Keratinocyte (primary cell): ENCODE measurements at regions not wholly inside any gene's neighbourhood (a gene's known extent, or its start where the extent isn't known, plus 50 kb on each side); places are given as distances from the start of the nearest gene placed in this dataset.

Source experiments
- DNase-seq: peaks from one replicate; pipeline ENCODE4 v3.0.0-alpha.2; 2011; ENCODE audit warnings: low read depth, missing footprints, low spot score
- FAIRE-seq: peaks from 2 replicates; lab custom pipeline; 2011; peaks lifted over from hg19 to GRCh38; lab: Jason Lieb, UNC
- H2AFZ ChIP-seq: 2 replicates; pipeline ENCODE4 v1.6.0; 2012; ENCODE audit warnings: low read length, control low read depth, inconsistent platforms; ENCODE audit not compliant: control insufficient read depth
- H3K27ac ChIP-seq: 2 replicates; pipeline ENCODE4 v1.5.1; 2011; ENCODE audit warnings: low read length; ENCODE audit not compliant: control insufficient read depth, insufficient read depth
- H3K27me3 ChIP-seq: 3 replicates; pipeline ENCODE4 v1.6.0; 2011; ENCODE audit warnings: low read length; ENCODE audit not compliant: control insufficient read depth, insufficient read depth; ENCODE audit errors: extremely low read depth
- H3K36me3 ChIP-seq, 2 experiments: 2 replicates in 1 of 2; 3 replicates in 1 of 2; pipeline ENCODE4 v1.5.1; 2011; ENCODE audit warnings: low read length in 2 of 2, mild to moderate bottlenecking in 1 of 2; ENCODE audit not compliant: control insufficient read depth in 2 of 2, insufficient read depth in 2 of 2; ENCODE audit errors: extremely low read depth in 1 of 2
- H3K4me1 ChIP-seq: 3 replicates; pipeline ENCODE4 v1.5.1; 2011; ENCODE audit warnings: low read length; ENCODE audit not compliant: control insufficient read depth, insufficient read depth; ENCODE audit errors: extremely low read depth
- H3K4me2 ChIP-seq: 3 replicates; pipeline ENCODE4 v1.6.0; 2011; ENCODE audit warnings: low read depth, low read length; ENCODE audit not compliant: control insufficient read depth, insufficient read depth; ENCODE audit errors: extremely low read depth
- H3K4me3 ChIP-seq, 3 experiments: fragments of 200-600 bp in 1 of 3; sonication (generic) in 1 of 3; 2 replicates in 2 of 3; 3 replicates in 1 of 3; pipeline ENCODE4 v1.5.1; 2011 to 2016; ENCODE audit warnings: low read length in 3 of 3, mild to moderate bottlenecking in 3 of 3, control low read depth in 2 of 3, inconsistent platforms in 1 of 3, low read depth in 1 of 3, mixed read lengths in 1 of 3, mixed run types in 1 of 3, moderate library complexity in 1 of 3; ENCODE audit not compliant: control insufficient read depth in 2 of 3, insufficient read depth in 2 of 3; ENCODE audit errors: extremely low read depth in 1 of 3
- H3K79me2 ChIP-seq: 2 replicates; pipeline ENCODE4 v1.6.0; 2012; ENCODE audit warnings: low read length; ENCODE audit not compliant: control insufficient read depth, insufficient read depth
- H3K9ac ChIP-seq: 3 replicates; pipeline ENCODE4 v1.6.0; 2011; ENCODE audit warnings: low read length; ENCODE audit not compliant: control insufficient read depth, insufficient read depth; ENCODE audit errors: extremely low read depth
- H3K9me1 ChIP-seq: 3 replicates; pipeline ENCODE4 v1.6.0; 2011; ENCODE audit warnings: low read length; ENCODE audit not compliant: control insufficient read depth, insufficient read depth; ENCODE audit errors: extremely low read depth
- H3K9me3 ChIP-seq: 2 replicates; pipeline ENCODE4 v1.5.1; 2012; ENCODE audit warnings: low read depth, low read length; ENCODE audit not compliant: control insufficient read depth
- H4K20me1 ChIP-seq: 3 replicates; pipeline ENCODE4 v1.6.0; 2011; ENCODE audit warnings: low read length; ENCODE audit not compliant: control insufficient read depth, insufficient read depth; ENCODE audit errors: extremely low read depth
- CTCF ChIP-seq, 3 experiments: IDR thresholded peaks in 1 of 3; conservative IDR thresholded peaks in 1 of 3; optimal IDR thresholded peaks in 1 of 3; 2 replicates in 2 of 3; 3 replicates in 1 of 3; pipeline versions ENCODE3 to v1.5.1; 2011; ENCODE audit warnings: low read length in 3 of 3, mild to moderate bottlenecking in 3 of 3, moderate library complexity in 2 of 3, control low read depth in 1 of 3, inconsistent platforms in 1 of 3; ENCODE audit not compliant: insufficient read depth in 2 of 3; ENCODE audit errors: extremely low read depth in 1 of 3
- EZH2 ChIP-seq: IDR thresholded peaks from one replicate; pipeline ENCODE4 v1.6.1; 2012; ENCODE audit warnings: inconsistent platforms, mild to moderate bottlenecking, low read length, moderate library complexity
- dilution Hi-C: fragments of 300-500 bp; cut with MboI; formaldehyde crosslinking; loops from one replicate; pipeline ENCODE4 v1.7.0; 2020; ENCODE audit warnings: low sequenced_read_pairs; ENCODE audit not compliant: extremely low pct_ligation_motif_present

- no peaks in the 10 kb centered on the region for H3K9me3 ChIP-seq
- no peaks in the 10 kb centered on the region for H3K9me1 ChIP-seq
- no peak overlapping the region for H3K27ac ChIP-seq
- peaks cover 7% of the 10 kb centered on the region for H3K4me1 ChIP-seq
- no peak overlapping the region for H2AFZ ChIP-seq
- DNase-seq (no peak), FAIRE-seq (no peak)
- no peak overlapping the region for H3K9ac ChIP-seq
- H3K27me3 ChIP-seq, result peaks cover 2% of the 10 kb centered on the region
- no peaks in the 10 kb centered on the region for H3K36me3 ChIP-seq
- H3K79me2 ChIP-seq, result no peaks in the 10 kb centered on the region
- no peak overlapping the region for H3K4me3 ChIP-seq
- no peak for TF ChIP-seq EZH2
- TF ChIP-seq CTCF (optimal IDR thresholded peaks at IDR 0.05 in 1 of 3, IDR thresholded peaks at IDR 0.05 in 1 of 3, conservative IDR thresholded peaks at IDR 0.05 in 1 of 3; ENCODE audit: extremely low read depth in 1 of 3, insufficient read depth in 2 of 3, low read length in 3 of 3), result no peak
- no peak overlapping the region for H3K4me2 ChIP-seq
- dilution Hi-C loops, result no loop called here
- H4K20me1 ChIP-seq, result no peaks in the 10 kb centered on the region
Measured at GRCh38 chr5:141780952-141781781, 97.0 kb downstream of the PCDH1 start.

- Histone ChIP-seq H3K4me2 (no peak overlapping the region), H3K79me2 (no peaks in the 10 kb centered on the region), H3K9me3 (no peaks in the 10 kb centered on the region), H3K4me1 (peaks cover 7% of the 10 kb centered on the region), H2AFZ (no peak overlapping the region), H3K9ac (no peak overlapping the region), H3K27ac (no peak overlapping the region), H3K9me1 (no peaks in the 10 kb centered on the region), H3K36me3 (no peaks in the 10 kb centered on the region), H3K27me3 (peaks cover 2% of the 10 kb centered on the region), H3K4me3 (no peak overlapping the region), H4K20me1 (no peaks in the 10 kb centered on the region)
- no peak for TF ChIP-seq CTCF (optimal IDR thresholded peaks at IDR 0.05 in 1 of 3, IDR thresholded peaks at IDR 0.05 in 1 of 3, conservative IDR thresholded peaks at IDR 0.05 in 1 of 3; ENCODE audit: extremely low read depth in 1 of 3, insufficient read depth in 2 of 3, low read length in 3 of 3)
- no peak for TF ChIP-seq EZH2
- FAIRE-seq (no peak), DNase-seq (no peak)
- dilution Hi-C loops, result no loop called here
Measured at GRCh38 chr5:141780240-141780951, 97.8 kb downstream of the PCDH1 start.
